H9 (cell line): ENCODE measurements at regions not wholly inside any gene's neighbourhood (a gene's known extent, or its start where the extent isn't known, plus 50 kb on each side); places are given as distances from the start of the nearest gene placed in this dataset.

Experiments used
- DNase-seq: peaks from one replicate; pipeline ENCODE4 v3.0.0-alpha.2; 2017
- H2AFZ ChIP-seq: one replicate; pipeline ENCODE4 v1.6.1; 2013; ENCODE audit warnings: mild to moderate bottlenecking, low read length, control low read depth, moderate library complexity
- H2AK5ac ChIP-seq: 2 replicates; pipeline ENCODE4 v1.6.1; 2013; ENCODE audit warnings: low read length, control low read depth, mixed read lengths; ENCODE audit not compliant: insufficient read length
- H2BK120ac ChIP-seq: one replicate; pipeline ENCODE4 v1.6.1; 2013; ENCODE audit warnings: low read depth, mild to moderate bottlenecking, low read length, control low read depth, inconsistent platforms; ENCODE audit not compliant: poor library complexity, severe bottlenecking
- H2BK12ac ChIP-seq: 2 replicates; pipeline ENCODE4 v1.6.1; 2013; ENCODE audit warnings: low read length, control low read depth, mixed read lengths, low read depth; ENCODE audit not compliant: insufficient read length
- H2BK15ac ChIP-seq: 2 replicates; pipeline ENCODE4 v1.6.1; 2013; ENCODE audit warnings: low read depth, low read length, control low read depth
- H2BK20ac ChIP-seq: one replicate; pipeline ENCODE4 v1.6.1; 2013; ENCODE audit warnings: low read depth, mild to moderate bottlenecking, low read length, control low read depth, inconsistent platforms; ENCODE audit not compliant: poor library complexity, severe bottlenecking
- H2BK5ac ChIP-seq: 2 replicates; pipeline ENCODE4 v1.6.1; 2013; ENCODE audit warnings: low read length, control low read depth, mixed read lengths; ENCODE audit not compliant: insufficient read length
- H3K14ac ChIP-seq: 2 replicates; pipeline ENCODE4 v1.6.1; 2013; ENCODE audit warnings: low read length, control low read depth; ENCODE audit not compliant: insufficient read depth
- H3K18ac ChIP-seq: 2 replicates; pipeline ENCODE4 v1.6.1; 2013; ENCODE audit warnings: low read depth, mild to moderate bottlenecking, mixed read lengths, low read length, control low read depth; ENCODE audit not compliant: insufficient read length
- H3K23ac ChIP-seq: 2 replicates; pipeline ENCODE4 v1.6.1; 2013; ENCODE audit warnings: low read length, control low read depth, mixed read lengths, low read depth; ENCODE audit not compliant: insufficient read length
- H3K23me2 ChIP-seq: 2 replicates; pipeline ENCODE4 v1.6.1; 2013; ENCODE audit warnings: low read depth, mild to moderate bottlenecking, mixed read lengths, low read length, control low read depth; ENCODE audit not compliant: insufficient read length, poor library complexity, severe bottlenecking
- H3K27ac ChIP-seq: 2 replicates; pipeline ENCODE4 v1.5.1; 2013; ENCODE audit warnings: low read length, control low read depth, mixed read lengths, low read depth; ENCODE audit not compliant: insufficient read length
- H3K27me3 ChIP-seq: 2 replicates; pipeline ENCODE4 v1.6.1; 2013; ENCODE audit warnings: low read length, control low read depth, inconsistent platforms; ENCODE audit not compliant: insufficient read depth
- H3K4ac ChIP-seq: 2 replicates; pipeline ENCODE4 v1.6.1; 2013; ENCODE audit warnings: low read depth, mild to moderate bottlenecking, control low read depth, inconsistent platforms, low read length, moderate library complexity
- H3K4me1 ChIP-seq: 2 replicates; pipeline ENCODE4 v1.6.1; 2013; ENCODE audit warnings: low read length, control low read depth, inconsistent platforms; ENCODE audit not compliant: insufficient read depth
- H3K4me2 ChIP-seq: 2 replicates; pipeline ENCODE4 v1.6.1; 2013; ENCODE audit warnings: low read length, control low read depth, mixed read lengths; ENCODE audit not compliant: insufficient read length, insufficient read depth
- H3K56ac ChIP-seq: 2 replicates; pipeline ENCODE4 v1.6.1; 2013; ENCODE audit warnings: low read depth, mild to moderate bottlenecking, mixed read lengths, low read length, control low read depth; ENCODE audit not compliant: insufficient read length
- H3K79me1 ChIP-seq: 2 replicates; pipeline ENCODE4 v1.6.1; 2013; ENCODE audit warnings: low read depth, mild to moderate bottlenecking, moderate library complexity, low read length, control low read depth, inconsistent platforms; ENCODE audit not compliant: insufficient read depth, poor library complexity, severe bottlenecking
- H3K79me2 ChIP-seq: 2 replicates; pipeline ENCODE4 v1.6.1; 2013; ENCODE audit warnings: low read length, control low read depth, inconsistent platforms; ENCODE audit not compliant: insufficient read depth
- H3K9ac ChIP-seq: 2 replicates; pipeline ENCODE4 v1.6.1; 2013; ENCODE audit warnings: low read length, control low read depth, mixed read lengths; ENCODE audit not compliant: insufficient read length; ENCODE audit errors: extremely low read depth
- H3K9me3 ChIP-seq: one replicate; pipeline ENCODE4 v1.6.1; 2013; ENCODE audit warnings: low read depth, low read length, inconsistent platforms; ENCODE audit not compliant: control insufficient read depth
- H3T11ph ChIP-seq: one replicate; pipeline ENCODE4 v1.6.1; 2013; ENCODE audit warnings: mild to moderate bottlenecking, low read length, control low read depth, inconsistent platforms
- H4K20me1 ChIP-seq: one replicate; pipeline ENCODE4 v1.6.1; 2013; ENCODE audit not compliant: control insufficient read depth, insufficient read length, insufficient read depth
- H4K5ac ChIP-seq: 2 replicates; pipeline ENCODE4 v1.6.1; 2013; ENCODE audit warnings: low read depth, mild to moderate bottlenecking, mixed read lengths, low read length, control low read depth; ENCODE audit not compliant: insufficient read length
- H4K8ac ChIP-seq: replicated peaks from 2 replicates; pipeline ENCODE4 v1.6.1; 2013; ENCODE audit warnings: low read length, control low read depth, mixed read lengths, low read depth; ENCODE audit not compliant: insufficient read length
- H4K91ac ChIP-seq: 2 replicates; pipeline ENCODE4 v1.6.1; 2013; ENCODE audit warnings: low read depth, mild to moderate bottlenecking, moderate library complexity, mixed read lengths, low read length, control low read depth; ENCODE audit not compliant: insufficient read length
- H3K27ac Mint-ChIP-seq, 3 experiments: 2 replicates in 2 of 3; 3 replicates in 1 of 3; pipeline ENCODE4 v1.8.0; 2020 to 2021; ENCODE audit warnings: mixed read lengths in 3 of 3, mild to moderate bottlenecking in 1 of 3, moderate library complexity in 1 of 3
- H3K27me3 Mint-ChIP-seq: 2 replicates; pipeline ENCODE4 v1.8.0; 2021; ENCODE audit warnings: low read depth, mild to moderate bottlenecking, moderate library complexity, mixed read lengths
- H3K36me3 Mint-ChIP-seq, 3 experiments: 2 replicates in 2 of 3; 3 replicates in 1 of 3; pipeline ENCODE4 v1.8.0; 2020 to 2021; ENCODE audit warnings: low read depth in 3 of 3, mixed read lengths in 3 of 3; ENCODE audit not compliant: insufficient read depth in 1 of 3
- H3K4me1 Mint-ChIP-seq, 2 experiments: 2 replicates each; pipeline ENCODE4 v1.8.0; 2020; ENCODE audit warnings: mixed read lengths in 2 of 2
- H3K4me3 Mint-ChIP-seq, 2 experiments: 2 replicates in 1 of 2; 3 replicates in 1 of 2; pipeline ENCODE4 v1.8.0; 2020 to 2021; ENCODE audit warnings: mild to moderate bottlenecking in 2 of 2, mixed read lengths in 2 of 2, moderate library complexity in 1 of 2
- H3K9me3 Mint-ChIP-seq, 2 experiments: 2 replicates in 1 of 2; 3 replicates in 1 of 2; pipeline ENCODE4 v1.8.0; 2020; ENCODE audit warnings: mild to moderate bottlenecking in 2 of 2, mixed read lengths in 2 of 2, moderate library complexity in 1 of 2
- CTCF ChIP-seq: fragments of 200-600 bp; sonication (generic); conservative IDR thresholded peaks from 3 replicates; pipeline ENCODE4 v1.8.0; 2021; ENCODE audit warnings: antibody characterized with exemption, mild to moderate bottlenecking

- Mint-ChIP-seq H3K36me3 (no peaks in the 10 kb centered on the region), H3K27ac (no peak overlapping the region), H3K4me1 (no peaks in the 10 kb centered on the region), H3K9me3 (no peaks in the 10 kb centered on the region), H3K27me3 (no peaks in the 10 kb centered on the region), H3K4me3 (no peak overlapping the region)
- H4K91ac ChIP-seq = no peak overlapping the region
- H2BK20ac ChIP-seq = no peak overlapping the region
- H3K79me1 ChIP-seq = no peaks in the 10 kb centered on the region
- no peaks in the 10 kb centered on the region for H3K79me2 ChIP-seq
- TF ChIP-seq CTCF = no peak
- H4K5ac ChIP-seq = no peak overlapping the region
- no peak overlapping the region for H2AFZ ChIP-seq
- no peaks in the 10 kb centered on the region for H3K23me2 ChIP-seq
- H3K23ac ChIP-seq = no peak overlapping the region
- no peak overlapping the region for H3K4me2 ChIP-seq
- H2AK5ac ChIP-seq = no peak overlapping the region
- no peak overlapping the region for H3K56ac ChIP-seq
- no peak overlapping the region for H4K8ac ChIP-seq
- H3K9ac ChIP-seq = no peak overlapping the region
- no peak overlapping the region for H3K27ac ChIP-seq
- no peak overlapping the region for H2BK15ac ChIP-seq
- H3K18ac ChIP-seq = no peak overlapping the region
- no peak overlapping the region for H3K14ac ChIP-seq
- H2BK5ac ChIP-seq = no peak overlapping the region
- H3K27me3 ChIP-seq = no peaks in the 10 kb centered on the region
- no peak overlapping the region for H2BK12ac ChIP-seq
- no peaks in the 10 kb centered on the region for H4K20me1 ChIP-seq
- H3K9me3 ChIP-seq = no peaks in the 10 kb centered on the region
- DNase-seq = no peak
- H2BK120ac ChIP-seq = no peak overlapping the region
- H3K4ac ChIP-seq = no peak overlapping the region
- H3T11ph ChIP-seq = no peak overlapping the region
- H3K4me1 ChIP-seq = no peaks in the 10 kb centered on the region
Measured at GRCh38 chr3:117644203-117644602, 934.6 kb downstream of the TUSC7 start.
